ENCODE measurements at regions not wholly inside any gene's neighbourhood (a gene's known extent, or its start where the extent isn't known, plus 50 kb on each side); places are given as distances from the start of the nearest gene placed in this dataset.
A peak's percentile ranks its signal among the peaks of the same experiment; 100 is the strongest.

DNA sequence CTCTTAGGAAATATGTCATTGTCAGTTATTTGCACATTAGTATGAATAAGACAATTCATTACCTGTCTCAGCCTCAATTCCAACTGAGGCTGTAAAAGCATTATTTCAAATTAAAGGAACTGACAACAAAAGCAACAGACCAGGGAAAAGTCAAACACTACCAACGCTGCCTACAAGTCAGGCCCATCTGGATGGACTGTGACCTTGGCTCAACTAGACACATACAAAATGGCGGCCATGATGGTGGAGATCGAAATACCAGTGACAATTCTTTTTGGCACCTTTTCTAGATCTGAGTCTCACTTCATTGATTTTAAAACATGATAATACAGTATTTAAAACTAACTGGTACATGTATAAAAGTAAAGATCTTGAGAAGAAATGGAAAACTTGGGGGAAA lies 160.7 kb downstream of the DHX15 start:
- no peak overlapping the region for H3K4me3 Mint-ChIP-seq
- Histone ChIP-seq H3K4me1 (ENCODE audit: control insufficient read depth in 2 of 2, insufficient read depth in 2 of 2, low read length in 2 of 2) (no peaks in the 10 kb centered on the region), H3K4me3 (ENCODE audit: low read length) (no peak overlapping the region), H3K9me3 (ENCODE audit: control insufficient read depth in 2 of 3, low read length in 3 of 3) (no peaks in the 10 kb centered on the region), H3K27ac (ENCODE audit: low read depth, low read length) (no peak overlapping the region), H3K27me3 (ENCODE audit: control insufficient read depth in 2 of 2, insufficient read depth in 2 of 2, low read length in 2 of 2) (no peaks in the 10 kb centered on the region), H3K36me3 (ENCODE audit: control insufficient read depth in 2 of 3, insufficient read depth in 3 of 3, low read length in 3 of 3) (no peaks in the 10 kb centered on the region)
- ATAC-seq = no peak
- H3K27ac Mint-ChIP-seq = no peak overlapping the region
- H3K9me3 Mint-ChIP-seq = peaks cover 0 to 4% (median 0%) of the 10 kb centered on the region in 11 donors
- peaks cover 0 to 5% (median 4%) of the 10 kb centered on the region in 7 donors for H3K4me1 Mint-ChIP-seq
- H3K36me3 Mint-ChIP-seq = no peaks in the 10 kb centered on the region
- ChIA-PET POLR2A (no interaction called here), CTCF (interaction anchor here (0.6 kb wide), 1 partner anchor 28 kb away, joined by 3 read pairs; no protein-coding TSS in a partner anchor)
- intact Hi-C loops (cut with micrococcal nuclease) = no loop called here
- DNase-seq = no peak
- peaks cover 1 to 20% (median 12%) of the 10 kb centered on the region in 5 donors for H3K27me3 Mint-ChIP-seq

DNA sequence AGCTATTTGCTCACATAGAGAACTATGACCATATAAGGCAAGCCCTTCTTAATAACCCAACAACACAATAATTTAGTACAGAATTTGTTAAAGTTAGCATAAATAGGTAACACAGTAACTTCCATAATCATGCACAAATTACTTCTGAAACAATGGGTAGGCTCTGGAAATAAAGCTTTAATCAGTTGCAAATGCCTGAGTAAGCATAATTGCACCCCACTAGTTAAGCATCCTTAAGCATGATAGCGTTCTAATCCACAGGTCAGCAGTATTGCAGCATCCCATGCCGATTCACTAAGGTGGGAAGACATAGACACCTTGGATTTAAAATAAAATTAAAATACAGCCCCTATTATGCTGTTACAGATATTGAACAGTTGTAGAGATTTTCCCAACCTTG lies 161.7 kb downstream of the DHX15 start:
- no peaks in the 10 kb centered on the region for H3K36me3 Mint-ChIP-seq
- CTCF ChIA-PET = interaction anchor here (0.7 kb wide), 1 partner anchor 132 kb away, joined by 5 read pairs; no protein-coding TSS in a partner anchor

DNA sequence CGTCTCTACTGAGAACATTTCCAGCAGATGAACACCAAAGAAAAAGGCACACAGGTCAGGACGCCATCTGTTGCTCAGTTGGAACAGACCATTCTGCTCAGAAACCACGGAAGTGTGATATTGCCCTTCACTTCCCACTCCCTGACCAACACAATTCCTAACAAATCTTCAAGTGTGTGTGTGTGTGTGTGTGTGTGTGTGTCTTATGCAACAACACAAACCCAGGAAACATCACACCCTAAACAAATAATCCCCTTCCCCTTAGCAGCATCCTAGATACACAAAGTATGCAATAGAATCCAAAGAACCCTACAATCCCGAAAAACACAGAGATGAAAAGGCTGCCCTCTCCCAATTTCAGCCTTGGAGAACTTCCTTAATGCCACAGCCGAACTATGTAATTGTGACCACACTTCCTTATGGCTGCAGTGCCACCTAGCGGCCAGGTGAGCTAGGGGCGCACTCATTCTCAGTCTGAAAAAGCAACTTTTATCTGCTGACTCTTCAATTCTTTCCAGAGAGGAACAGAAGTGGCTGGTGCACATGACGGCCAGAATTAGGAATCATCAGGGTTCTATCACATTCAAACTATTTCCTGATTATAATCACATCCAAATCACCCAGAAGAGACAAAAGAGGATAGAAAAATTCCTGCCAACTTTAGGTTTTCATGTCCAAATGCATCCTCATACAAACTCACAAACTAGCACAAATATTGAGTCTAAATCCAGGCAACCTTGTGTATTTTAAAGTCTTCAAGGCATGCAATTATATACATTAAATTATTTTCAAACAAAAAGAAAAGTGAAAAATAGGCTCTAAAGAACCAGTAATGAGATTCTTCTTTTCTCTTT lies 164.9 kb downstream of the DHX15 start:
- ChIA-PET CTCF (interaction anchor here (0.5 to 2.3 kb wide), 7 partner anchors 10 to 1913 kb away, joined by 3 to 6 read pairs (median 3); no protein-coding TSS in a partner anchor), POLR2A (no interaction called here)
- ATAC-seq (peak; percentile 64), DNase-seq (peak; percentile 10 to 68 (median 36))
- H3K36me3 ChIP-seq (ENCODE audit: control insufficient read depth in 2 of 3, insufficient read depth in 3 of 3, low read length in 3 of 3) = no peaks in the 10 kb centered on the region
- H3K4me3 Mint-ChIP-seq = peak overlapping the region in 3 of 10 donors; percentile 10 to 54 (median 28)
- H3K4me1 Mint-ChIP-seq = peaks cover 0 to 5% (median 5%) of the 10 kb centered on the region in 7 donors
- no peaks in the 10 kb centered on the region for H3K9me3 ChIP-seq (ENCODE audit: control insufficient read depth in 2 of 3, low read length in 3 of 3)
- H3K4me3 ChIP-seq (ENCODE audit: low read length) = no peak overlapping the region
- intact Hi-C loops (cut with micrococcal nuclease) = loop anchor here (1.0 to 2.0 kb wide), 5 partner anchors 1085 to 1522 kb away; no protein-coding TSS in a partner anchor
- H3K27me3 Mint-ChIP-seq = peaks cover 2 to 21% (median 12%) of the 10 kb centered on the region in 5 donors
- H3K4me1 ChIP-seq (ENCODE audit: control insufficient read depth in 2 of 2, insufficient read depth in 2 of 2, low read length in 2 of 2) = no peaks in the 10 kb centered on the region
- no peaks in the 10 kb centered on the region for H3K36me3 Mint-ChIP-seq
- peaks cover 0 to 4% (median 0%) of the 10 kb centered on the region in 11 donors for H3K9me3 Mint-ChIP-seq
- no peaks in the 10 kb centered on the region for H3K27me3 ChIP-seq (ENCODE audit: control insufficient read depth in 2 of 2, insufficient read depth in 2 of 2, low read length in 2 of 2)
- no peak overlapping the region for H3K27ac Mint-ChIP-seq
- H3K27ac ChIP-seq (ENCODE audit: low read depth, low read length) = no peak overlapping the region

More for the DNA sequence above, 161.7 kb downstream of the DHX15 start:
- Histone ChIP-seq H3K4me1 (ENCODE audit: control insufficient read depth in 2 of 2, insufficient read depth in 2 of 2, low read length in 2 of 2) (no peaks in the 10 kb centered on the region), H3K4me3 (ENCODE audit: low read length) (no peak overlapping the region), H3K27me3 (ENCODE audit: control insufficient read depth in 2 of 2, insufficient read depth in 2 of 2, low read length in 2 of 2) (no peaks in the 10 kb centered on the region), H3K27ac (ENCODE audit: low read depth, low read length) (no peak overlapping the region), H3K36me3 (ENCODE audit: control insufficient read depth in 2 of 3, insufficient read depth in 3 of 3, low read length in 3 of 3) (no peaks in the 10 kb centered on the region), H3K9me3 (ENCODE audit: control insufficient read depth in 2 of 3, low read length in 3 of 3) (no peaks in the 10 kb centered on the region)
- ATAC-seq (no peak), DNase-seq (no peak)
- Mint-ChIP-seq H3K4me3 (no peak overlapping the region), H3K27ac (no peak overlapping the region), H3K9me3 (peaks cover 0 to 4% (median 0%) of the 10 kb centered on the region in 11 donors), H3K4me1 (peaks cover 0 to 5% (median 4%) of the 10 kb centered on the region in 7 donors), H3K27me3 (peaks cover 2 to 22% (median 8%) of the 10 kb centered on the region in 5 donors)
- intact Hi-C loops (cut with micrococcal nuclease) = no loop called here
- POLR2A ChIA-PET = no interaction called here

DNA sequence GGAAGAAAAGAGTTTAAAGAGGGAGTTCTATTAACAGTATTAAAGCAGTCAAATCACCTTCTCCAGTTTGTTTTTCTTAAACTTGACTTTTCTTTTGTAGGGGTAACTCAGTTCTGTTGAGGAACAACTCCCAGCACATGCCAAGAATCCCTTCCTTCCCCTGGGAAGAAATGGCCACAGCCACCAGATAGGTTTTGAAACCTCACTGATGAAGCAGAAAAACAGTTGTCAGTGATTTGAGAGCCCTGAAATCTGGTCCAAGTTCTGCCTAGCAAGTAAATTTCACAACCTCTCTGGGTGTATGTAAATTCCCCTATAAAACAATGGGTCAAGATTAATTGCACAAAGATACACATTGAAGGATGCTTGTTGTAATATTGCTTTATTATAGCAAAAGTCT lies 167.1 kb downstream of the DHX15 start:
- Mint-ChIP-seq H3K36me3 (no peaks in the 10 kb centered on the region), H3K9me3 (peaks cover 0 to 1% (median 0%) of the 10 kb centered on the region in 11 donors), H3K4me1 (peaks cover 0 to 5% (median 5%) of the 10 kb centered on the region in 7 donors), H3K4me3 (no peak overlapping the region), H3K27ac (no peak overlapping the region), H3K27me3 (peaks cover 7 to 37% (median 26%) of the 10 kb centered on the region in 5 donors)
- intact Hi-C loops (cut with micrococcal nuclease) = no loop called here
- no peak for ATAC-seq
- H3K4me3 ChIP-seq (ENCODE audit: low read length) = no peak overlapping the region
- no peaks in the 10 kb centered on the region for H3K4me1 ChIP-seq (ENCODE audit: control insufficient read depth in 2 of 2, insufficient read depth in 2 of 2, low read length in 2 of 2)
- H3K36me3 ChIP-seq (ENCODE audit: control insufficient read depth in 2 of 3, insufficient read depth in 3 of 3, low read length in 3 of 3) = no peaks in the 10 kb centered on the region
- no peaks in the 10 kb centered on the region for H3K27me3 ChIP-seq (ENCODE audit: control insufficient read depth in 2 of 2, insufficient read depth in 2 of 2, low read length in 2 of 2)
- DNase-seq = no peak
- POLR2A ChIA-PET = no interaction called here
- no peaks in the 10 kb centered on the region for H3K9me3 ChIP-seq (ENCODE audit: control insufficient read depth in 2 of 3, low read length in 3 of 3)
- CTCF ChIA-PET = no interaction called here
- H3K27ac ChIP-seq (ENCODE audit: low read depth, low read length) = no peak overlapping the region

DNA sequence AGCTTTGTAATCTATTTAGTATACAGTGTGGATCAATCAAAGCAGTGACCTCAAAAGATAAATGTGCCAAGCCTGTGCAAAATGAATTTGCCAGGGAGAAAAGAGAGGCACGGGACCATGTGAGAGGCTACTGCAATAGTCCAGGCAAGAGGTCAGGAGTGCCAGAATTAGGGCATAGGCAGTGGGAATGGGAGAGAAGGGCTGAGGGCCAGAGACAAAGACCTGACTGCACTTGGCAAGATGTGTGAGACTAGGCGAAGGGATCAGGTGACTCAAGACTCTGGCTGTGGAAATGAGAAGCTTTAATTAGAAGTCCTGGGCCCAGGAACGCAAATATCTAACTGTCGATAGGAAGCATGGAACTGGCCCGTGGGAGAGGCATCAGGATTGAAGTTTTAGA lies 168.1 kb downstream of the DHX15 start:
- Histone ChIP-seq H3K9me3 (ENCODE audit: control insufficient read depth in 2 of 3, low read length in 3 of 3) (no peaks in the 10 kb centered on the region), H3K4me3 (ENCODE audit: low read length) (no peak overlapping the region), H3K27ac (ENCODE audit: low read depth, low read length) (no peak overlapping the region), H3K4me1 (ENCODE audit: control insufficient read depth in 2 of 2, insufficient read depth in 2 of 2, low read length in 2 of 2) (no peaks in the 10 kb centered on the region), H3K36me3 (ENCODE audit: control insufficient read depth in 2 of 3, insufficient read depth in 3 of 3, low read length in 3 of 3) (no peaks in the 10 kb centered on the region), H3K27me3 (ENCODE audit: control insufficient read depth in 2 of 2, insufficient read depth in 2 of 2, low read length in 2 of 2) (no peaks in the 10 kb centered on the region)
- Mint-ChIP-seq H3K9me3 (peaks cover 0 to 1% (median 0%) of the 10 kb centered on the region in 11 donors), H3K36me3 (no peaks in the 10 kb centered on the region), H3K27me3 (peaks cover 7 to 37% (median 26%) of the 10 kb centered on the region in 5 donors), H3K4me1 (peaks cover 0 to 5% (median 5%) of the 10 kb centered on the region in 7 donors), H3K4me3 (no peak overlapping the region), H3K27ac (no peak overlapping the region)
- no peak for ATAC-seq
- ChIA-PET CTCF (no interaction called here), POLR2A (no interaction called here)
- no peak for DNase-seq
- intact Hi-C loops (cut with micrococcal nuclease) = no loop called here

DNA sequence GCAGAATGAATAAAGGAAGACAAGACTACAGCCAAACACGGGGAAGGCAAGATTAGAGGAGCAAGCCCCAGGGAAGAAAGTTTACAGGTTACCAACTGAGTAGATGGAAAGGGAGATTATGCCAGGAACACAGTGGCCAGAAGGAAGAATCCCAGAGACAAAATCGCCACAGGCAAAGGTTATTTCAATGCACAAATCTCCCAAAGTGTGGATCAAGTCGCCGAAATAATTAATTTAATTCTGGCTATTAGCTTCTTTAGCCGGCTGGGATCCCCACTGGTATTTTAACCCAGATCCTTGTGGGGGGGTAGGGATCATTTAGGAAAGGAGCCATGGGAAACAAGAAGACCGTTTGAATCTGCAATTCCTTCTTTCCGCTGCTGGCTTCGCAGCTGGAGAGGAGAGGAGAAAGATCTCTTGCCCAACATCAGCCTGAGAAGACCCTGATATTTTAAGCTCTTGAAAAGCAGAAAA lies 171.0 kb downstream of the DHX15 start:
- CTCF ChIA-PET = no interaction called here
- H3K4me3 Mint-ChIP-seq = no peak overlapping the region
- H3K27me3 ChIP-seq (ENCODE audit: control insufficient read depth in 2 of 2, insufficient read depth in 2 of 2, low read length in 2 of 2) = no peaks in the 10 kb centered on the region
- DNase-seq (no peak), ATAC-seq (no peak)
- H3K4me3 ChIP-seq (ENCODE audit: low read length) = no peak overlapping the region
- POLR2A ChIA-PET = no interaction called here
- peaks cover 0 to 1% (median 0%) of the 10 kb centered on the region in 7 donors for H3K4me1 Mint-ChIP-seq
- no peaks in the 10 kb centered on the region for H3K36me3 Mint-ChIP-seq
- no peaks in the 10 kb centered on the region for H3K36me3 ChIP-seq (ENCODE audit: control insufficient read depth in 2 of 3, insufficient read depth in 3 of 3, low read length in 3 of 3)
- intact Hi-C loops (cut with micrococcal nuclease) = no loop called here
- H3K9me3 ChIP-seq (ENCODE audit: control insufficient read depth in 2 of 3, low read length in 3 of 3) = no peaks in the 10 kb centered on the region
- no peak overlapping the region for H3K27ac Mint-ChIP-seq
- H3K9me3 Mint-ChIP-seq = peaks cover 0 to 1% (median 0%) of the 10 kb centered on the region in 11 donors
- no peaks in the 10 kb centered on the region for H3K4me1 ChIP-seq (ENCODE audit: control insufficient read depth in 2 of 2, insufficient read depth in 2 of 2, low read length in 2 of 2)
- no peak overlapping the region for H3K27ac ChIP-seq (ENCODE audit: low read depth, low read length)
- peaks cover 5 to 32% (median 19%) of the 10 kb centered on the region in 5 donors for H3K27me3 Mint-ChIP-seq

Measured in naive thymus-derived CD4-positive, alpha-beta T cell (primary cell).